ENCODE measurements at regions not wholly inside any gene's neighbourhood (a gene's known extent, or its start where the extent isn't known, plus 50 kb on each side); places are given as distances from the start of the nearest gene placed in this dataset.

DNA sequence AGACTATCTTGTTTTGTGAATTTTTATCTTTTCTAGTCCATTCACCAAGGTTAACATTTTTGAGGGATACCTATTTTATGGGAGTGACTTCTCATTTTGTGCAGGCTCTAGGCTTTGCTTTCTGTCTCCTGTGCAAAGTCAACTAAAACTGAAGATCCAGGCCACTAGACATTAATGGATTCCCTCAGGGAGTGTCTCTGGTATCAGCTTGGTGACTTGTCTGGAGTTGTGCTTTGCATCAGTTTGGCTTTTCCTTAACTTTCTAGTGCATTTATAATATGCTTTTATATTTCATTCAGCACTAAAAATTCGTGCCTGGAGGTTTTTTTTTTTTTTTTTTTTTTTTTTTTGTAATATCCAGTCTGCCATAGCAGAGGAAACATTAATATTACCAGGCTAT, 144.2 kb downstream of the YIPF5 start:
- TF ChIP-seq, protein P1, sequence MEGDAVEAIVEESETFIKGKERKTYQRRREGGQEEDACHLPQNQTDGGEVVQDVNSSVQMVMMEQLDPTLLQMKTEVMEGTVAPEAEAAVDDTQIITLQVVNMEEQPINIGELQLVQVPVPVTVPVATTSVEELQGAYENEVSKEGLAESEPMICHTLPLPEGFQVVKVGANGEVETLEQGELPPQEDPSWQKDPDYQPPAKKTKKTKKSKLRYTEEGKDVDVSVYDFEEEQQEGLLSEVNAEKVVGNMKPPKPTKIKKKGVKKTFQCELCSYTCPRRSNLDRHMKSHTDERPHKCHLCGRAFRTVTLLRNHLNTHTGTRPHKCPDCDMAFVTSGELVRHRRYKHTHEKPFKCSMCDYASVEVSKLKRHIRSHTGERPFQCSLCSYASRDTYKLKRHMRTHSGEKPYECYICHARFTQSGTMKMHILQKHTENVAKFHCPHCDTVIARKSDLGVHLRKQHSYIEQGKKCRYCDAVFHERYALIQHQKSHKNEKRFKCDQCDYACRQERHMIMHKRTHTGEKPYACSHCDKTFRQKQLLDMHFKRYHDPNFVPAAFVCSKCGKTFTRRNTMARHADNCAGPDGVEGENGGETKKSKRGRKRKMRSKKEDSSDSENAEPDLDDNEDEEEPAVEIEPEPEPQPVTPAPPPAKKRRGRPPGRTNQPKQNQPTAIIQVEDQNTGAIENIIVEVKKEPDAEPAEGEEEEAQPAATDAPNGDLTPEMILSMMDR (IDR thresholded peaks at IDR 0.05; ENCODE audit: borderline replicate concordance, extremely low read depth, insufficient read depth), result no peak
- Histone ChIP-seq H3K9ac (ENCODE audit: low read length in 3 of 3) (no peak overlapping the region), H3K27me3 (ENCODE audit: control insufficient read depth, insufficient read depth, low read length) (no peaks in the 10 kb centered on the region), H3K27ac (ENCODE audit: low read depth in 2 of 2, low read length in 2 of 2) (no peak overlapping the region), H3K36me3 (ENCODE audit: control insufficient read depth in 2 of 3, insufficient read depth in 3 of 3, low read length in 3 of 3) (no peaks in the 10 kb centered on the region), H3K4me1 (ENCODE audit: control insufficient read depth in 2 of 3, insufficient read depth in 2 of 3, low read depth in 1 of 3, low read length in 3 of 3) (no peaks in the 10 kb centered on the region), H3K4me3 (ENCODE audit: low read length in 3 of 3) (no peak overlapping the region), H3K9me3 (ENCODE audit: control insufficient read depth in 2 of 3, insufficient read depth in 1 of 3, low read length in 3 of 3) (no peaks in the 10 kb centered on the region)
- no peak for DNase-seq
- FAIRE-seq, result no peak
- intact Hi-C loops (cut with DNase I), result no loop called here

DNA sequence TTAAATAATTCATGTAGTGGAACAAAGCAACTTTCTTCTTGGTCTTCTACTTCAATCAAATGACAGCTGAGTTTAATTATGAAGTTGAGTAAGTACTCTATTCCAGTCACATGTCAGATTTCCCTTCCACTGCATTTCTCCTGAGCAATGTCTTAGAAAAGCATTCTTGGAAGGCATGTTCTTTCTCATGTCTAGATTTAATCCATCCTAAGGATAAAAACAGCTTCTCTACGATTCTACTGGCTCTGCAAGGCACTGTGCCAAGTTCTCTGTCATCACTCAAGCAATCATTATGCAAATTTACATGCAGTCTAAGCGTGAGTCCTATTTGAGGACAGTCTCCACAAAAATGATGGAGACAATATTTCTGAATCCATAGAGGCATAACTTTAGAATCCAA, 142.4 kb downstream of the YIPF5 start:
- Histone ChIP-seq H3K27ac (ENCODE audit: low read depth in 2 of 2, low read length in 2 of 2) (peak overlapping the region in 1 of 2 donors; percentile 49), H3K27me3 (ENCODE audit: control insufficient read depth, insufficient read depth, low read length) (no peaks in the 10 kb centered on the region), H3K4me1 (ENCODE audit: control insufficient read depth in 2 of 3, insufficient read depth in 2 of 3, low read depth in 1 of 3, low read length in 3 of 3) (no peaks in the 10 kb centered on the region), H3K9me3 (ENCODE audit: control insufficient read depth in 2 of 3, insufficient read depth in 1 of 3, low read length in 3 of 3) (no peaks in the 10 kb centered on the region), H3K4me3 (ENCODE audit: low read length in 3 of 3) (no peak overlapping the region), H3K9ac (ENCODE audit: low read length in 3 of 3) (no peak overlapping the region), H3K36me3 (ENCODE audit: control insufficient read depth in 2 of 3, insufficient read depth in 3 of 3, low read length in 3 of 3) (no peaks in the 10 kb centered on the region)
- TF ChIP-seq, protein P1 (IDR thresholded peaks at IDR 0.05; ENCODE audit: borderline replicate concordance, extremely low read depth, insufficient read depth), result no peak
- peak in 3 of 5 donors; percentile 26 to 76 (median 62) for DNase-seq
- no peak for FAIRE-seq
- intact Hi-C loops (cut with DNase I), result no loop called here

DNA sequence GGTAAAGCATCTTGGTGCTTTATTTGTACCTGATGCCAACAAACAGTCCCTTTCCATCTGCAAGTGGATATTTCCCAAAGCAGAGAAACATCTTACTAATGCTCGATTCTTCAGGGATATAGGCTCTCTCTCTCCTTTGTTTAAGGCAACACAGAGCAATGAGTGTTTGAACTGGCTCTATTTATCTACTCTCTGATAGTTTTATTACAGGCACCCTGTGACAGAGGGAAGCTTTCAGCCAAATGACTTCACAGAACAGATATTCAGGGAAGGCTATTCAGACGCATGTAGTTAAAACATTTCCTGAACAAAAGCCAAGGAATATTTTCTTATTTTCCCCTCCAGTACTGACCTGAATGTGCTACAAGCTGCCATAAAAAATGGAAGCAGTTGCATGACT, 141.8 kb downstream of the YIPF5 start:
- H3K27me3 ChIP-seq (ENCODE audit: control insufficient read depth, insufficient read depth, low read length), result no peaks in the 10 kb centered on the region
- TF ChIP-seq, protein P1 (IDR thresholded peaks at IDR 0.05; ENCODE audit: borderline replicate concordance, extremely low read depth, insufficient read depth), result no peak
- no peak overlapping the region for H3K9ac ChIP-seq (ENCODE audit: low read length in 3 of 3)
- FAIRE-seq (no peak), DNase-seq (peak in 3 of 5 donors; percentile 21 to 88 (median 68))
- no peaks in the 10 kb centered on the region for H3K4me1 ChIP-seq (ENCODE audit: control insufficient read depth in 2 of 3, insufficient read depth in 2 of 3, low read depth in 1 of 3, low read length in 3 of 3)
- intact Hi-C loops (cut with DNase I), result no loop called here
- H3K27ac ChIP-seq (ENCODE audit: low read depth in 2 of 2, low read length in 2 of 2), result peak overlapping the region in 1 of 2 donors; percentile 49
- no peaks in the 10 kb centered on the region for H3K9me3 ChIP-seq (ENCODE audit: control insufficient read depth in 2 of 3, insufficient read depth in 1 of 3, low read length in 3 of 3)
- no peak overlapping the region for H3K4me3 ChIP-seq (ENCODE audit: low read length in 3 of 3)
- no peaks in the 10 kb centered on the region for H3K36me3 ChIP-seq (ENCODE audit: control insufficient read depth in 2 of 3, insufficient read depth in 3 of 3, low read length in 3 of 3)

DNA sequence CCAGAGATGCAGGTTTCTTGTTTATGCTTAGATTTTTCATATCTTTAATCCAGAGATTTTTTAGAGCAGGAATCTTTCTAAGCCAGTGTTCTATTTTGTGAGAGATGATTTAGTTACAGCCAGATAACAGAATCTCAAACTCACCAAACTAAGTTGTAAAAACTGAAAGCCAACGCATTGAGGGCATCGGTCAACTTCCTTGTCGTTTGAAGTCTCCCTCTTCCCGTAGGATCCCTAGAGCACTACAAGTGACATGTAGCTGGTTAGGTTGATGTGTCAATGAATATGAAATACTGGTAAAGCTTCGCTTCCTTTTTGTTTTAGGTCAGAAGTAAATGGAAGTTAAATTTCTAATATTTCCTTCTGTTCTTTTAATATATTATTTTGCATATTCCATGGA, 139.6 kb downstream of the YIPF5 start:
- Histone ChIP-seq H3K4me3 (ENCODE audit: low read length in 3 of 3) (no peak overlapping the region), H3K9ac (ENCODE audit: low read length in 3 of 3) (no peak overlapping the region), H3K4me1 (ENCODE audit: control insufficient read depth in 2 of 3, insufficient read depth in 2 of 3, low read depth in 1 of 3, low read length in 3 of 3) (no peaks in the 10 kb centered on the region), H3K27me3 (ENCODE audit: control insufficient read depth, insufficient read depth, low read length) (no peaks in the 10 kb centered on the region), H3K9me3 (ENCODE audit: control insufficient read depth in 2 of 3, insufficient read depth in 1 of 3, low read length in 3 of 3) (no peaks in the 10 kb centered on the region), H3K36me3 (ENCODE audit: control insufficient read depth in 2 of 3, insufficient read depth in 3 of 3, low read length in 3 of 3) (no peaks in the 10 kb centered on the region), H3K27ac (ENCODE audit: low read depth in 2 of 2, low read length in 2 of 2) (no peak overlapping the region)
- TF ChIP-seq, protein P1 (IDR thresholded peaks at IDR 0.05; ENCODE audit: borderline replicate concordance, extremely low read depth, insufficient read depth), result no peak
- no peak for DNase-seq
- intact Hi-C loops (cut with DNase I), result no loop called here
- no peak for FAIRE-seq
